HFFc6 (cell line): ENCODE measurements at regions not wholly inside any gene's neighbourhood (a gene's known extent, or its start where the extent isn't known, plus 50 kb on each side); places are given as distances from the start of the nearest gene placed in this dataset.

Experiments used
- DNase-seq: peaks from one replicate; pipeline ENCODE4 v3.0.0-alpha.2; 2018
- H3K27ac Mint-ChIP-seq: 2 replicates; pipeline ENCODE4 v1.8.0; 2020; ENCODE audit warnings: mild to moderate bottlenecking, mixed read lengths
- H3K27me3 Mint-ChIP-seq: 2 replicates; pipeline ENCODE4 v1.8.0; 2021; ENCODE audit warnings: mild to moderate bottlenecking, moderate library complexity, mixed read lengths; ENCODE audit not compliant: insufficient read depth
- H3K36me3 Mint-ChIP-seq: 2 replicates; pipeline ENCODE4 v1.8.0; 2021; ENCODE audit warnings: low read depth, mixed read lengths
- H3K4me1 Mint-ChIP-seq: 2 replicates; pipeline ENCODE4 v1.8.0; 2020; ENCODE audit warnings: low read depth, mixed read lengths
- H3K4me3 Mint-ChIP-seq: 2 replicates; pipeline ENCODE4 v1.8.0; 2020; ENCODE audit warnings: mild to moderate bottlenecking, moderate library complexity, mixed read lengths
- H3K9me3 Mint-ChIP-seq: 2 replicates; pipeline ENCODE4 v1.8.0; 2020; ENCODE audit warnings: mild to moderate bottlenecking, mixed read lengths
- TF ChIP-seq, protein P1 (sequence below): fragments of 200-600 bp; sonication (generic); IDR thresholded peaks from 2 replicates; pipeline ENCODE4 v1.5.0; 2021; ENCODE audit warnings: antibody characterized with exemption, mild to moderate bottlenecking

DNA sequence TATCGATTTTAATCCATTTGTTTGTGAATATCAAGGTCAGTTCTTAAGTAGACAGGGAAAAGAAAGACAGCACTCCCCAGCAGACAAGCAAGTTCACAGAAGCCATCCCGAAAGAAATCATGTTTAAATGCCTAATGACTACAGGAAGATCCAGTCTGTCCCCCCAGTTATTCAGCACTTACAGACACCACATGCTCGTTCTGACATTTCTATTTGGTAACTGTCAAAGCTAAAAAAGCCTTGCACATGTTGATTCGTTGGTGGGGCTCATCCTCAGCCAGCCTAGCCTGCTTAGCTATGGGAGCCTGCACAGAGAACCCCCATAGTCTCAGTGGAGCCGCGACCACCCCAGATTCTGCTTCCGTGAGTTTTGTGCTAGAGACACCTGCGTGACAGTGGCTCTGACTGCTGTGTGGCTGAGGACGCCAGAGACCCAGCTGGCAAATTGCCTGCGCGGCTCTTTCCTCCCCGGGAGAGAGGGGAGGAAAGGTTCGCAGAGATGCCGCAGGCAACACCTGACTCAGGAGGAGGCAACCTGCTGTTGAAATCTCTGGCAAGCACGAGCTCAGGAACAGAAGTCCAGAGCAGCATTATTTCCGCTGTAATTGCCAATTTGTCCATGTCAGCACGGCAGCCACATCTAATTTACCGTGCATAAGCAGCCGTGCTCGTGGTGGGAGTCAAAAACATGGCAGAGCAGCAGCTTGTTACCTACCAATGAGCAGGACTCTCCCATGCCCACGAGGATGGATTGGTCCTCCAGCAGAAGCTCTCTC lies 194.2 kb downstream of the GPAM start:
- H3K4me3 Mint-ChIP-seq = no peak overlapping the region

DNA sequence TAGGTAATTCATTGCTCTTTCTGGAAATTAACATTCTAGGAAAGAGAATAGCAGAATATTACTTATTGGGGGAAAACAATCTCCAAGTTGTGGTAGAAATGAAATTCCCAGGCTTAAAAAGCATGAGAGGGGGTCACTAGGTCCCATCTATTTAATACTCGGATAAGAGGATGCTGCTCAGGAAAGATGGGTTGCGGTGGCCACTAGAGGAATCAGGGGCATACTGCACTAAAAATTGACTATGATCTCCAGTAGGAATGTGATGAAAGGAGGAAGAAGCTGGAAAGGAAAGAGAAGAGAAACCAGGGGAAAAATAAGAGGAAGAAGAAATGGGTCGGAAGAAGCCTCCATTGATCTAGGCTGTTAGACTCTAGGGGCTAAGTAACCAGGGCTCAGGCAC lies 192.8 kb downstream of the GPAM start:
- TF ChIP-seq, protein P1, sequence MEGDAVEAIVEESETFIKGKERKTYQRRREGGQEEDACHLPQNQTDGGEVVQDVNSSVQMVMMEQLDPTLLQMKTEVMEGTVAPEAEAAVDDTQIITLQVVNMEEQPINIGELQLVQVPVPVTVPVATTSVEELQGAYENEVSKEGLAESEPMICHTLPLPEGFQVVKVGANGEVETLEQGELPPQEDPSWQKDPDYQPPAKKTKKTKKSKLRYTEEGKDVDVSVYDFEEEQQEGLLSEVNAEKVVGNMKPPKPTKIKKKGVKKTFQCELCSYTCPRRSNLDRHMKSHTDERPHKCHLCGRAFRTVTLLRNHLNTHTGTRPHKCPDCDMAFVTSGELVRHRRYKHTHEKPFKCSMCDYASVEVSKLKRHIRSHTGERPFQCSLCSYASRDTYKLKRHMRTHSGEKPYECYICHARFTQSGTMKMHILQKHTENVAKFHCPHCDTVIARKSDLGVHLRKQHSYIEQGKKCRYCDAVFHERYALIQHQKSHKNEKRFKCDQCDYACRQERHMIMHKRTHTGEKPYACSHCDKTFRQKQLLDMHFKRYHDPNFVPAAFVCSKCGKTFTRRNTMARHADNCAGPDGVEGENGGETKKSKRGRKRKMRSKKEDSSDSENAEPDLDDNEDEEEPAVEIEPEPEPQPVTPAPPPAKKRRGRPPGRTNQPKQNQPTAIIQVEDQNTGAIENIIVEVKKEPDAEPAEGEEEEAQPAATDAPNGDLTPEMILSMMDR = no peak
- Mint-ChIP-seq H3K4me1 (no peaks in the 10 kb centered on the region), H3K36me3 (no peaks in the 10 kb centered on the region), H3K4me3 (no peak overlapping the region), H3K27me3 (no peaks in the 10 kb centered on the region; the same call in 1 of the 2 replicates), H3K9me3 (peaks cover 42% of the 10 kb centered on the region), H3K27ac (no peak overlapping the region)
- DNase-seq = no peak

More for the DNA sequence above, 194.2 kb downstream of the GPAM start:
- DNase-seq = no peak
- Mint-ChIP-seq H3K9me3 (peaks cover 35% of the 10 kb centered on the region), H3K27ac (no peak overlapping the region), H3K36me3 (no peaks in the 10 kb centered on the region), H3K27me3 (no peaks in the 10 kb centered on the region; the same call in 1 of the 2 replicates), H3K4me1 (no peaks in the 10 kb centered on the region)
- TF ChIP-seq, protein P1 = no peak

DNA sequence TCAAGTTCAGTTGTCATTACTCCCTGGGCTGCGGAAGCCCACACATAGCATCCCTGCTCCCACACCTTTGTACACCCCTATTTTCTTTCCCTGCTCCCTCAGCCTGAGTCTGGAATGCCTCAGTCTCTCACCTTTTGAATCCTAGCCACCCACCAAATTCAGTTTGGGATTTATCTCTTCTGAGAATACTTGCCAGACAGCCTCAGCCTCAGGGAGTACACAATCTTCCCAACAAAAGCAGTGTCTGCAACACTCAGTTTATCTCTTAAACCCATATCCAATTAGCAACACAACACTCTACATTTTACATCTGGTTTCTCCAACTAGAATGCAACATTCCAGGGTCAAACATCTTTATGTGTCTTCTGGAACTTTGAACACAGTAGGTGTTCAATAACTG lies 190.2 kb downstream of the GPAM start:
- H3K36me3 Mint-ChIP-seq = no peaks in the 10 kb centered on the region
- no peak overlapping the region for H3K27ac Mint-ChIP-seq
- DNase-seq = no peak
- H3K4me1 Mint-ChIP-seq = no peaks in the 10 kb centered on the region
- TF ChIP-seq, protein P1 = no peak
- H3K9me3 Mint-ChIP-seq = peaks cover 31% of the 10 kb centered on the region
- no peaks in the 10 kb centered on the region; the same call in 1 of the 2 replicates for H3K27me3 Mint-ChIP-seq
- H3K4me3 Mint-ChIP-seq = no peak overlapping the region

DNA sequence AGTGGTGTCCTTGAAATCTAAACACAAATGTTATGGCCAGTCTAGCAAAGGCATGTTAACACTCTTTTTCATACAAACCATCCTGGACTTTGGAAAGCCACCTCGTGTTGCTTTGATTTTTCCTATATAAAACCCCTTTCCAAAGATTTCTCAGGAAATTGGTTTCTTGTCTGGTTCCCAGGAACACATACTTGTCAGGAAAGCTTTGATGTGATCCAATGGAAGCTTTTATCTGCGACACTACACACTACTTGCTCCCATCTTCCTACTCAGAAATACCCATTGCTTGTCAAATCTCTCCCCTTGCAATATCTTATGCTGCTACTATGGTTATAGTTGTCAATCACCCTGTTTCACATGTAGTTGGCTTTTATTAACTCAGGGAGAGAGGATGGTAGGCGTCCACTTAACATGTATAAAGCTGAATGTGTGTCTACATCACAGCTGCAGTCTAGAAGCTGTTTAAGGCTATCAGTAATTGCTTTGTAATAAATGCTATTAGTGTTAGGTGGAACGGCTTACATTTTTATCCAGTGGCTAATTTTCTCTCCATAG lies 189.6 kb downstream of the GPAM start:
- no peaks in the 10 kb centered on the region for H3K4me1 Mint-ChIP-seq
- H3K4me3 Mint-ChIP-seq = no peak overlapping the region
- H3K9me3 Mint-ChIP-seq = peaks cover 32% of the 10 kb centered on the region
- no peaks in the 10 kb centered on the region for H3K36me3 Mint-ChIP-seq
- TF ChIP-seq, protein P1 = no peak
- DNase-seq = no peak
- H3K27me3 Mint-ChIP-seq = no peaks in the 10 kb centered on the region; the same call in 1 of the 2 replicates
- H3K27ac Mint-ChIP-seq = no peak overlapping the region

DNA sequence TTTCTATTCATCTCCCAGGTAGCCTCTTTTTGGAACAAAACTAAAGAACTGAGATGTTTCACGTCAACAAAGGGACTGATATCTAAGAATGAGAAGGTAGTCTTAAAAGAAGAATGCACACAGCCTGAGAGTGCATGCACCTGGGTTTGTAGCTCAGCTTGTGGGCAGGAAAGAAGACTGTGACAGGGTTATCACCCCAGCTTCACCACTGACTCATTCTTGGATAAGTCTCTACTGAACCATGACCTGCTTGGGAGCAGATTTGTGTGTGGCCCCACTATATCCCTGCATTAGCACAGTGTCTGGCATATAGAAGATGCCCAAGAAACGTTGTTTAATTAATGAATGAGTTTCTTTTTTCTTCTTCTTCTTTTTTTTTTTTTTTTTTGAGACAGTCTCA lies 187.5 kb downstream of the GPAM start:
- Mint-ChIP-seq H3K9me3 (peaks cover 43% of the 10 kb centered on the region), H3K27ac (no peak overlapping the region), H3K4me1 (no peaks in the 10 kb centered on the region), H3K36me3 (no peaks in the 10 kb centered on the region), H3K27me3 (no peaks in the 10 kb centered on the region; the same call in 1 of the 2 replicates), H3K4me3 (no peak overlapping the region)
- TF ChIP-seq, protein P1 = no peak
- DNase-seq = no peak
